ENCODE measurements at regions not wholly inside any gene's neighbourhood (a gene's known extent, or its start where the extent isn't known, plus 50 kb on each side); places are given as distances from the start of the nearest gene placed in this dataset.

DNA sequence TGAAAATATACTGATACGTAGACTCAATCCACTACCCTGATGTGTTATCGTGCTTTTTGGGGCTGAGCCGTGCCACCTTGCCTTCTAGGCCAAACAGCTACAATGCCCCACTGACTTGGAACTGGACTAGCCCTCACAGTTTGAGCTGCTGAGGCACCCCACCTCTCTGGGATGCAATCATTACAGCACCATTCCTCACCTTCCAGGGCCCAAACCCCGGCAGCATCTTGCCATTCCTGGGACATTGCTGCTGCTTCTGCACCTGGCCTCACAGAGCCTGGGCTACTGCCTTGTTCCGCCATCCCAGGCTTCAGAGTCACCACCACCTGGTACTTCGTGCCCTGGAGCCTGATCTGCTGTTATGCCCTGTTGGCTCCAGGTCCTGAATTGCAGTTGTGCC, 89.5 kb upstream of the SNCAIP start:
- DNase-seq (no peak), ATAC-seq (ENCODE audit: low read depth) (no peak)
- TF ChIP-seq, protein P1, sequence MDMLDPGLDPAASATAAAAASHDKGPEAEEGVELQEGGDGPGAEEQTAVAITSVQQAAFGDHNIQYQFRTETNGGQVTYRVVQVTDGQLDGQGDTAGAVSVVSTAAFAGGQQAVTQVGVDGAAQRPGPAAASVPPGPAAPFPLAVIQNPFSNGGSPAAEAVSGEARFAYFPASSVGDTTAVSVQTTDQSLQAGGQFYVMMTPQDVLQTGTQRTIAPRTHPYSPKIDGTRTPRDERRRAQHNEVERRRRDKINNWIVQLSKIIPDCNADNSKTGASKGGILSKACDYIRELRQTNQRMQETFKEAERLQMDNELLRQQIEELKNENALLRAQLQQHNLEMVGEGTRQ (IDR thresholded peaks at IDR 0.05; ENCODE audit: low read depth, low read length): no peak
- TF ChIP-seq MAFK (IDR thresholded peaks at IDR 0.05; ENCODE audit: low read depth, low read length): no peak
- TF ChIP-seq, protein P2, sequence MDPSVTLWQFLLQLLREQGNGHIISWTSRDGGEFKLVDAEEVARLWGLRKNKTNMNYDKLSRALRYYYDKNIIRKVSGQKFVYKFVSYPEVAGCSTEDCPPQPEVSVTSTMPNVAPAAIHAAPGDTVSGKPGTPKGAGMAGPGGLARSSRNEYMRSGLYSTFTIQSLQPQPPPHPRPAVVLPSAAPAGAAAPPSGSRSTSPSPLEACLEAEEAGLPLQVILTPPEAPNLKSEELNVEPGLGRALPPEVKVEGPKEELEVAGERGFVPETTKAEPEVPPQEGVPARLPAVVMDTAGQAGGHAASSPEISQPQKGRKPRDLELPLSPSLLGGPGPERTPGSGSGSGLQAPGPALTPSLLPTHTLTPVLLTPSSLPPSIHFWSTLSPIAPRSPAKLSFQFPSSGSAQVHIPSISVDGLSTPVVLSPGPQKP (IDR thresholded peaks at IDR 0.05; ENCODE audit: borderline replicate concordance, low read depth, low read length): no peak
- no peak for TF ChIP-seq RAD21 (IDR thresholded peaks at IDR 0.05; ENCODE audit: low read length)
- TF ChIP-seq POLR2A (IDR thresholded peaks at IDR 0.05; ENCODE audit: low read depth, low read length): no peak
- no peak for TF ChIP-seq RFX5 (IDR thresholded peaks at IDR 0.05; ENCODE audit: low read depth, low read length)
- TF ChIP-seq NFE2L2 (IDR thresholded peaks at IDR 0.05; ENCODE audit: low read depth, low read length): no peak
- TF ChIP-seq FOS (IDR thresholded peaks at IDR 0.05; ENCODE audit: low read depth, low read length): no peak
- TF ChIP-seq SMC3 (IDR thresholded peaks at IDR 0.05; ENCODE audit: low read depth, low read length): no peak
- TF ChIP-seq BHLHE40 (IDR thresholded peaks at IDR 0.05; ENCODE audit: low read depth, low read length): no peak
- TF ChIP-seq, protein P3, sequence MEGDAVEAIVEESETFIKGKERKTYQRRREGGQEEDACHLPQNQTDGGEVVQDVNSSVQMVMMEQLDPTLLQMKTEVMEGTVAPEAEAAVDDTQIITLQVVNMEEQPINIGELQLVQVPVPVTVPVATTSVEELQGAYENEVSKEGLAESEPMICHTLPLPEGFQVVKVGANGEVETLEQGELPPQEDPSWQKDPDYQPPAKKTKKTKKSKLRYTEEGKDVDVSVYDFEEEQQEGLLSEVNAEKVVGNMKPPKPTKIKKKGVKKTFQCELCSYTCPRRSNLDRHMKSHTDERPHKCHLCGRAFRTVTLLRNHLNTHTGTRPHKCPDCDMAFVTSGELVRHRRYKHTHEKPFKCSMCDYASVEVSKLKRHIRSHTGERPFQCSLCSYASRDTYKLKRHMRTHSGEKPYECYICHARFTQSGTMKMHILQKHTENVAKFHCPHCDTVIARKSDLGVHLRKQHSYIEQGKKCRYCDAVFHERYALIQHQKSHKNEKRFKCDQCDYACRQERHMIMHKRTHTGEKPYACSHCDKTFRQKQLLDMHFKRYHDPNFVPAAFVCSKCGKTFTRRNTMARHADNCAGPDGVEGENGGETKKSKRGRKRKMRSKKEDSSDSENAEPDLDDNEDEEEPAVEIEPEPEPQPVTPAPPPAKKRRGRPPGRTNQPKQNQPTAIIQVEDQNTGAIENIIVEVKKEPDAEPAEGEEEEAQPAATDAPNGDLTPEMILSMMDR (conservative IDR thresholded peaks at IDR 0.05; ENCODE audit: low read depth, low read length): no peak
- TF ChIP-seq CHD1 (IDR thresholded peaks at IDR 0.05; ENCODE audit: low read depth, low read length): no peak
- no peak for TF ChIP-seq CEBPB (IDR thresholded peaks at IDR 0.05; ENCODE audit: low read depth, low read length)
- H4K91ac ChIP-seq (ENCODE audit: insufficient read depth, low read depth, low read length): no peak overlapping the region
- H3K4me2 ChIP-seq (ENCODE audit: low read depth, low read length): no peak overlapping the region
- intact Hi-C loops (cut with micrococcal nuclease) (no loop called here), dilution Hi-C loops (cut with HindIII; ENCODE audit: low sequenced_read_pairs, unreplicated experiment) (no loop called here), in situ Hi-C loops (cut with MboI; ENCODE audit: low sequenced_read_pairs) (no loop called here)
- no peak overlapping the region for H3K27ac ChIP-seq (ENCODE audit: insufficient read depth, low read length)
- H2BK120ac ChIP-seq (ENCODE audit: low read depth, low read length): no peak overlapping the region
- H3K9me3 ChIP-seq (ENCODE audit: control insufficient read depth, insufficient read depth, low read length): no peaks in the 10 kb centered on the region
- H3K18ac ChIP-seq (ENCODE audit: low read depth, low read length): no peak overlapping the region
- no peaks in the 10 kb centered on the region for H3K4me1 ChIP-seq (ENCODE audit: control insufficient read depth, insufficient read depth, low read length)
- H3K36me3 ChIP-seq (ENCODE audit: control insufficient read depth, insufficient read depth, low read length): no peaks in the 10 kb centered on the region
- H2AK5ac ChIP-seq (ENCODE audit: low read depth, low read length): no peak overlapping the region
- H4K8ac ChIP-seq (ENCODE audit: low read depth in 2 of 2, low read length in 2 of 2): no peak overlapping the region
- no peaks in the 10 kb centered on the region for H3K27me3 ChIP-seq (ENCODE audit: control insufficient read depth, insufficient read depth, low read length)
- H4K5ac ChIP-seq (ENCODE audit: low read depth, low read length): no peak overlapping the region
- no peaks in the 10 kb centered on the region for H3K9me1 ChIP-seq (ENCODE audit: insufficient read depth, low read length)
- no peak overlapping the region for H2BK5ac ChIP-seq (ENCODE audit: low read depth, low read length, poor library complexity, severe bottlenecking)
- no peak overlapping the region for H3K23ac ChIP-seq (ENCODE audit: low read depth, low read length)
- H2BK20ac ChIP-seq (ENCODE audit: low read depth, low read length): no peak overlapping the region
- ChIA-PET POLR2A (ENCODE audit: unreplicated experiment) (interaction anchor here (0.5 kb wide), 1 partner anchor 35 kb away, joined by 4 read pairs; no protein-coding TSS in a partner anchor), CTCF (interaction anchor here (0.8 kb wide), 1 partner anchor 34 kb away, joined by 3 read pairs; no protein-coding TSS in a partner anchor)
- BruUV-seq (replicated peaks): no TSS peak
- H3K9ac ChIP-seq (ENCODE audit: low read depth, low read length): no peak overlapping the region
- H3K14ac ChIP-seq (replicated peaks; ENCODE audit: low read depth, low read length): no peak overlapping the region
- H3K56ac ChIP-seq (ENCODE audit: extremely low read depth, insufficient read depth, low read length): no peak overlapping the region
- peak overlapping the region; percentile 51 for H2AFZ ChIP-seq (replicated peaks; ENCODE audit: low read length, poor library complexity)
- no peak overlapping the region for H2BK15ac ChIP-seq (ENCODE audit: low read depth, low read length)
- H3K79me1 ChIP-seq (ENCODE audit: low read depth in 1 of 2, low read length in 2 of 2): no peaks in the 10 kb centered on the region
- no peak overlapping the region for H3K4me3 ChIP-seq (ENCODE audit: insufficient read depth, low read depth, low read length)
- 92% methylated on average over 4 of the region's 6 CpGs; no CpG with 5 or more reads in 1 of the 2 experiments for WGBS, 2 experiments (ENCODE audit: extremely low coverage in 2 of 2, insufficient read length in 1 of 2)
- peak overlapping the region; percentile 50 for H2AK9ac ChIP-seq (replicated peaks; ENCODE audit: low read depth, low read length, poor library complexity)
- H4K20me1 ChIP-seq (ENCODE audit: insufficient read depth, low read length): no peaks in the 10 kb centered on the region
- no peak overlapping the region for H3K4ac ChIP-seq (ENCODE audit: low read depth, low read length)

Measured in IMR-90 (cell line).